Neuronal stem cell (in vitro differentiated cells): ENCODE measurements at regions not wholly inside any gene's neighbourhood (a gene's known extent, or its start where the extent isn't known, plus 50 kb on each side); places are given as distances from the start of the nearest gene placed in this dataset.

Experiments
- DNase-seq: peaks from one replicate; pipeline ENCODE4 v3.0.0-alpha.2; 2013; ENCODE audit warnings: low spot score
- H2AFZ ChIP-seq: one replicate; pipeline ENCODE4 v1.6.1; 2013; ENCODE audit warnings: mild to moderate bottlenecking, low read length, inconsistent platforms
- H2AK5ac ChIP-seq: 2 replicates; pipeline ENCODE4 v1.6.1; 2013; ENCODE audit warnings: low read depth, mild to moderate bottlenecking, inconsistent platforms, low read length, moderate library complexity, mixed read lengths
- H2BK120ac ChIP-seq: 2 replicates; pipeline ENCODE4 v1.6.1; 2013; ENCODE audit warnings: low read depth, mild to moderate bottlenecking, inconsistent platforms, low read length, moderate library complexity, mixed read lengths
- H2BK12ac ChIP-seq: one replicate; pipeline ENCODE4 v1.6.1; 2013; ENCODE audit warnings: low read length, inconsistent platforms
- H2BK15ac ChIP-seq: 2 replicates; pipeline ENCODE4 v1.6.1; 2013; ENCODE audit warnings: mild to moderate bottlenecking, low read length, inconsistent platforms, mixed read lengths
- H2BK5ac ChIP-seq: one replicate; pipeline ENCODE4 v1.6.1; 2013; ENCODE audit warnings: inconsistent platforms, mild to moderate bottlenecking, low read length, moderate library complexity
- H3K14ac ChIP-seq: one replicate; pipeline ENCODE4 v1.6.1; 2013; ENCODE audit warnings: low read length, inconsistent platforms
- H3K18ac ChIP-seq: 2 replicates; pipeline ENCODE4 v1.6.1; 2013; ENCODE audit warnings: low read length, inconsistent platforms
- H3K23ac ChIP-seq: 2 replicates; pipeline ENCODE4 v1.6.1; 2013; ENCODE audit warnings: low read depth, mild to moderate bottlenecking, mixed read lengths, low read length, inconsistent platforms; ENCODE audit not compliant: poor library complexity
- H3K27ac ChIP-seq: replicated peaks from 3 replicates; pipeline ENCODE4 v1.5.1; 2013; ENCODE audit warnings: low read length, inconsistent platforms
- H3K27me3 ChIP-seq, 3 experiments: 2 replicates each; pipeline ENCODE4 v1.6.1; 2013; ENCODE audit warnings: low read length in 3 of 3, mild to moderate bottlenecking in 2 of 3, inconsistent platforms in 1 of 3, low read depth in 1 of 3, mixed read lengths in 1 of 3, moderate library complexity in 1 of 3; ENCODE audit not compliant: control insufficient read depth in 3 of 3, insufficient read depth in 3 of 3
- H3K36me3 ChIP-seq, 2 donors: replicated peaks in 1 of 2; 2 replicates each; pipeline ENCODE4 v1.6.1; 2013; ENCODE audit warnings: low read length in 2 of 2; ENCODE audit not compliant: control insufficient read depth in 2 of 2, insufficient read depth in 2 of 2
- H3K4ac ChIP-seq: 2 replicates; pipeline ENCODE4 v1.6.1; 2013; ENCODE audit warnings: inconsistent platforms, mild to moderate bottlenecking, low read length, moderate library complexity
- H3K4me1 ChIP-seq, 2 donors: 1 replicate in 1 of 2; 2 replicates in 1 of 2; pipeline ENCODE4 v1.6.1; 2013; ENCODE audit warnings: low read length in 2 of 2, low read depth in 1 of 2; ENCODE audit not compliant: control insufficient read depth in 2 of 2, insufficient read depth in 1 of 2
- H3K4me2 ChIP-seq: one replicate; pipeline ENCODE4 v1.6.1; 2013; ENCODE audit warnings: mild to moderate bottlenecking, low read length, inconsistent platforms; ENCODE audit not compliant: insufficient read depth, poor library complexity, severe bottlenecking
- H3K4me3 ChIP-seq, 2 donors: 2 replicates each; pipeline ENCODE4 v1.5.1; 2013; ENCODE audit warnings: low read length in 2 of 2, mild to moderate bottlenecking in 2 of 2, inconsistent platforms in 1 of 2, moderate library complexity in 1 of 2
- H3K79me1 ChIP-seq: one replicate; pipeline ENCODE4 v1.6.1; 2013; ENCODE audit warnings: low read depth, mild to moderate bottlenecking, inconsistent platforms, low read length, moderate library complexity
- H3K9ac ChIP-seq: one replicate; pipeline ENCODE4 v1.6.1; 2013; ENCODE audit warnings: mild to moderate bottlenecking, low read depth, low read length, inconsistent platforms; ENCODE audit not compliant: poor library complexity
- H3K9me3 ChIP-seq, 2 donors: replicated peaks in 1 of 2; 2 replicates each; pipeline versions ENCODE3 to v1.6.1; 2013; ENCODE audit warnings: low read length in 2 of 2, mild to moderate bottlenecking in 2 of 2, inconsistent platforms in 1 of 2, low read depth in 1 of 2, mixed read lengths in 1 of 2, moderate library complexity in 1 of 2; ENCODE audit not compliant: control insufficient read depth in 2 of 2, insufficient read depth in 1 of 2
- H4K8ac ChIP-seq: one replicate; pipeline ENCODE4 v1.6.1; 2013; ENCODE audit warnings: low read depth, mild to moderate bottlenecking, inconsistent platforms, low read length, moderate library complexity
- H4K91ac ChIP-seq: one replicate; pipeline ENCODE4 v1.6.1; 2013; ENCODE audit warnings: low read length, low read depth, mild to moderate bottlenecking, inconsistent platforms; ENCODE audit not compliant: poor library complexity
- WGBS, 2 donors: extraction: QIAGEN DNeasy Blood & Tissue Kit; methylation state at CpG; one replicate each; pipeline ENCODE4 v1.1.7; 2013; ENCODE audit warnings: missing lambda C conversion rate in 2 of 2, mixed read lengths in 1 of 2; ENCODE audit not compliant: insufficient read length in 2 of 2, insufficient replicate concordance in 1 of 2; ENCODE audit errors: extremely low coverage in 2 of 2; 5-methylcytosine and 5-hydroxymethylcytosine counted together

GRCh38 chrX:5117816-5118215, 1110.9 kb downstream of the NLGN4X start:
- H3K27ac ChIP-seq: no peak overlapping the region

GRCh38 chrX:5113128-5113527, 1115.5 kb downstream of the NLGN4X start:
- Histone ChIP-seq H3K14ac (no peak overlapping the region), H4K91ac (no peak overlapping the region), H3K36me3 (no peaks in the 10 kb centered on the region), H3K9me3 (no peaks in the 10 kb centered on the region), H3K27me3 (no peaks in the 10 kb centered on the region), H2BK5ac (no peak overlapping the region), H2AFZ (no peak overlapping the region), H3K23ac (no peak overlapping the region), H3K27ac (no peak overlapping the region), H3K18ac (no peak overlapping the region), H3K4me2 (no peak overlapping the region), H3K9ac (no peak overlapping the region), H3K4ac (no peak overlapping the region), H3K4me1 (no peaks in the 10 kb centered on the region), H2BK12ac (no peak overlapping the region), H4K8ac (no peak overlapping the region), H2AK5ac (no peak overlapping the region), H3K79me1 (no peaks in the 10 kb centered on the region), H3K4me3 (no peak overlapping the region), H2BK15ac (no peak overlapping the region), H2BK120ac (no peak overlapping the region)
- WGBS, 2 donors: no CpG with 5 or more reads among the region's 6 CpGs
- no peak for DNase-seq

More at GRCh38 chrX:5117816-5118215, 1110.9 kb downstream of the NLGN4X start:
- Histone ChIP-seq H3K14ac (no peak overlapping the region), H3K4ac (no peak overlapping the region), H3K36me3 (no peaks in the 10 kb centered on the region), H3K4me2 (no peak overlapping the region), H2BK12ac (no peak overlapping the region), H2AFZ (no peak overlapping the region), H2BK15ac (no peak overlapping the region), H4K8ac (no peak overlapping the region), H3K9me3 (no peaks in the 10 kb centered on the region), H3K27me3 (no peaks in the 10 kb centered on the region), H2AK5ac (no peak overlapping the region), H3K23ac (no peak overlapping the region), H2BK5ac (no peak overlapping the region), H3K18ac (no peak overlapping the region), H4K91ac (no peak overlapping the region), H3K79me1 (no peaks in the 10 kb centered on the region), H2BK120ac (no peak overlapping the region), H3K4me1 (no peaks in the 10 kb centered on the region), H3K9ac (no peak overlapping the region), H3K4me3 (no peak overlapping the region)
- no CpG with 5 or more reads among the region's 4 CpGs for WGBS, 2 donors
- DNase-seq: no peak

GRCh38 chrX:5100004-5100403, 1128.7 kb downstream of the NLGN4X start:
- DNase-seq: no peak
- no CpG with 5 or more reads among the region's 8 CpGs for WGBS, 2 donors

GRCh38 chrX:5086388-5086787, 1142.3 kb downstream of the NLGN4X start:
- no peak overlapping the region for H2BK120ac ChIP-seq
- no peak overlapping the region for H3K4me3 ChIP-seq
- H3K14ac ChIP-seq: no peak overlapping the region
- H3K4ac ChIP-seq: no peak overlapping the region
- no peak overlapping the region for H3K23ac ChIP-seq
- no peak overlapping the region for H2BK15ac ChIP-seq
- H4K8ac ChIP-seq: no peak overlapping the region
- peaks cover 0 to 2% of the 10 kb centered on the region in 2 donors for H3K4me1 ChIP-seq
- no peak overlapping the region for H2AFZ ChIP-seq
- no peaks in the 10 kb centered on the region for H3K9me3 ChIP-seq
- no peak overlapping the region for H3K27ac ChIP-seq
- H2BK12ac ChIP-seq: no peak overlapping the region
- H3K4me2 ChIP-seq: no peak overlapping the region
- H2BK5ac ChIP-seq: no peak overlapping the region
- H3K18ac ChIP-seq: no peak overlapping the region
- H3K9ac ChIP-seq: no peak overlapping the region
- no peak overlapping the region for H4K91ac ChIP-seq
- no peak overlapping the region for H2AK5ac ChIP-seq
- no peaks in the 10 kb centered on the region for H3K27me3 ChIP-seq
- no peak for DNase-seq
- WGBS, 2 donors: no CpG with 5 or more reads among the region's 2 CpGs
- H3K79me1 ChIP-seq: no peaks in the 10 kb centered on the region
- no peaks in the 10 kb centered on the region for H3K36me3 ChIP-seq

More at GRCh38 chrX:5100004-5100403, 1128.7 kb downstream of the NLGN4X start:
- no peaks in the 10 kb centered on the region for H3K36me3 ChIP-seq
- H4K91ac ChIP-seq: no peak overlapping the region
- H2BK15ac ChIP-seq: no peak overlapping the region
- no peaks in the 10 kb centered on the region for H3K27me3 ChIP-seq
- H3K27ac ChIP-seq: no peak overlapping the region
- H3K9me3 ChIP-seq: no peaks in the 10 kb centered on the region
- no peak overlapping the region for H2AFZ ChIP-seq
- no peak overlapping the region for H3K23ac ChIP-seq
- H3K9ac ChIP-seq: no peak overlapping the region
- no peak overlapping the region for H3K4me2 ChIP-seq
- H4K8ac ChIP-seq: no peak overlapping the region
- H3K4ac ChIP-seq: no peak overlapping the region
- no peaks in the 10 kb centered on the region for H3K79me1 ChIP-seq
- H2BK120ac ChIP-seq: no peak overlapping the region
- no peak overlapping the region for H3K4me3 ChIP-seq
- H2BK5ac ChIP-seq: no peak overlapping the region
- no peak overlapping the region for H2BK12ac ChIP-seq
- H3K18ac ChIP-seq: no peak overlapping the region
- no peak overlapping the region for H3K14ac ChIP-seq
- no peaks in the 10 kb centered on the region for H3K4me1 ChIP-seq
- no peak overlapping the region for H2AK5ac ChIP-seq
